Superior temporal gyrus (tissue), 1 donor: ENCODE measurements at regions not wholly inside any gene's neighbourhood (a gene's known extent, or its start where the extent isn't known, plus 50 kb on each side); places are given as distances from the start of the nearest gene placed in this dataset.
A peak's percentile ranks its signal among the peaks of the same experiment; 100 is the strongest.

Experiments used
- DNase-seq: peaks from one replicate; pipeline ENCODE4 v3.0.0-alpha.2; 2016; ENCODE audit errors: extremely low spot score

DNA sequence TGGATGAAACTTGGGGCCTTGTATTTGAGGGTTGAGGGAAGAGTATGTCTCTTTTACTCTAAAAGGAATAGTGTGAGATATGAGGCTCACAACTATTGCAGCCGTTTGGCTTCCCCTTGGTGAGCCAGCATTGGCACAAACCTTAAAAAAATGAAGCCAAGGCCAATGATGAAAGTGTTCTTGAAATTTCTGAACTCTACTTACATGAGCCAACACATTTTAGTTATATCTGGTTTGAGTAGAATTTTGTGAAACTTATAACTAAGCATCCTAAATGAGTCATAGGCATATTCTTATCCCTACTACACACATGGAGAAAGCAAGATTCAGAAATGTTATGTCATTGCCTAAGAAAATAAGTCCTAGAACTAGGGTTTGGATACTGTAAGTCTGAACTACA is 55.3 kb upstream of the ACSS3 start:
- DNase-seq = peak; percentile 27

DNA sequence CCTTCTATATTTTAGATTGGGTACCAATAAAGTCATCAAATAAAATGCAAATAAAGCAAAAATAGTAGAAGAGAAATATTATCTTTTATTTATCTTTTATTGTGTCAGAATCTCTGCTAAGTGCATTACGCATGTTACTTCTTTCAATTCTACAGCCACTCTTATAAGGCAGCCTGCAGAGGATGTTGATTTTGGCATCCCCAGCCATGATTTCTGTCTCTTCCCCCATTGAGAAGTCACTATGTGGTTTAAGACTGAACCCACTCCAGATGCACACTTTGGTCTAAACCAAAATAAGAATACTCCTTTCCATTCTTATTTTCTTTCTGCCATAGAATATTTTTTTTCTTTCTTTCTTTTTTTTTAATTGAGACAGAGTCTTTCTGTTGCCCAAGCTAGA is 56.0 kb upstream of the ACSS3 start:
- no peak for DNase-seq

- no peak for DNase-seq
Measured at GRCh38 chr12:81021131-81021748, 56.6 kb upstream of the ACSS3 start.

DNA sequence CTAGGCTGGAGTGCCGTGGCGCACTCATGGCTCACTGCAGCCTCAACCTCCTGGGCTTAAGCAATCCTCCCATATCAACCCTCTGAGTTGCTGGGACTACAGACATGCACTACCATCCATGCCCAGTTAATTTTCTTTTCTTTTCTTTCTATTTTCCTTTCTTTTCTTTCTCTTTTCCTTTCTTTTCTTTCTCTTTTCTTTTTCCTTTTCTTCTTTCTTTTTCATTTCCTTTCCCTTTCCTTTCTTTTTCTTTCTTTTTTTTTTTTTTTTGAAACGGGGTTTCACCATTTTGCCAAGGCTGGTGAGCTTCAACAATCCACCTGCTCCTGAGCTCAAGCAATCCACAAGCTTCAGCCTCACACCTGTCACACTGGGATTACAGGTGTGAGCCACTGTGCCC is 60.1 kb upstream of the ACSS3 start:
- no peak for DNase-seq

DNA sequence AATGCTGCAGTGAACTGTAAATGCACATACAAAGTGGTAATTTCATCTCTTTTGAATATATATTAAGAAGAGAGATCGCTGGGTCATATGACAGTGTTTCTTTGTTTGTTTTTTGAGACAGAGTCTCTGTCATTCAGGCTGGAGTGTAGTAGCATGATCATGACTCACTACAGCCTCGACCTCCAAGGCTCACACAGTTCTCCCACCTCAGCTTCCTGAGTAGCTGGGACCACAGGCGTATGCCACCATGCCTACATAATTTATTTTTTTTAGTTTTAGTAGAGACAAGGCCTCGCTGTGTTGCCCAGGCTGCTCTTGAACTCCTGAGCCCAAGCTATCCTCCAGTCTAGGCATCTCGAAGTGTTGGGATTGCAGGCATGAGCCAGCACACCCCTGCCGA is 62.4 kb upstream of the ACSS3 start:
- no peak for DNase-seq

DNA sequence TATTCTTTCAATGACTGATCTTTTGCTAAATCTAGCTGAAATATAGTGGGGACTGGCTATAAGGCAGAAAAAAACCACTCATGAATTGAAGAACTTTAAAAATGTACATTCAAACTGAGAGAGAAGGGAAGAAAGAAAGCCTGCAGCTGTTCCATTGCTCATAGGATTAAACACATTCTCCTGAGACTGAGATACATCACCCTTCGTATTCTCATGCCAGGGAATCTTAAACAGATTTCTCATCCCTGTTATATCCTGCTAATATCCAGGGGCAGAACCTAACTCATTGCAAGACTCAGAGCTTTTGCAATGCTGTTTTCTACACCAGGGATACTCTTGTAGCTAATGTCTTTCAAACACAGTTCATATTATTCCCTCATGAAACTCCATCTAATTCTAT is 67.2 kb upstream of the ACSS3 start:
- no peak for DNase-seq

GRCh38 chr12:81005606-81006005 is 67.9 kb upstream of the LIN7A start:
- no peak for DNase-seq

- DNase-seq = no peak
Measured at GRCh38 chr12:81000831-81001230, 63.1 kb upstream of the LIN7A start.

DNA sequence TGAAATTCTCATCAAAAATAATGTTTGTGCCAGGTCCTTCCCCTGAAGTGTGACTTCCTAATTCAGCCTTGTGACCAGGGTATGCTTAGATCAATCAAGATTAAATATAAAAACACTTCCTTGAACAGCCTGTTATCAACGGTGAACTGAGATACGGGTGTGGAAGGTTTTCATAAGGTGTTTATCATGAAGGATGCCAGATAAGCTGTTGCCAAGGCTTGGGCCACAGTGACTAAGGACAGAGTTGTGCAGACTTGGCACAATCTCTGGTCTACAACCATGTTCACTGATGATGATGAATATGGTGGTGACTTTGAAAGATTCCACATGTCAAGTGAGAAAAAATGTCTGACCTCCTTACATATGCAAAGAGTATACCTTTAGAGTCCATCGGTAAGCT is 51.3 kb upstream of the LIN7A start:
- DNase-seq = no peak
